ENCODE measurements at regions not wholly inside any gene's neighbourhood (a gene's known extent, or its start where the extent isn't known, plus 50 kb on each side); places are given as distances from the start of the nearest gene placed in this dataset.

- H3K9ac ChIP-seq (ENCODE audit: insufficient read depth, low read length) = no peak overlapping the region
- H4K20me1 ChIP-seq (ENCODE audit: control insufficient read depth, extremely low read depth, insufficient read depth, low read length) = no peaks in the 10 kb centered on the region
- no peaks in the 10 kb centered on the region for H3K27me3 ChIP-seq (ENCODE audit: control insufficient read depth, insufficient read depth, low read length)
- H3K79me2 ChIP-seq (ENCODE audit: control insufficient read depth, insufficient read depth, low read length) = no peaks in the 10 kb centered on the region
- no peak overlapping the region for H2AFZ ChIP-seq (ENCODE audit: low read length)
- H3K4me1 ChIP-seq (ENCODE audit: control insufficient read depth, extremely low read depth, insufficient read depth, low read length) = no peaks in the 10 kb centered on the region
- no peaks in the 10 kb centered on the region for H3K9me3 ChIP-seq (ENCODE audit: control insufficient read depth, insufficient read depth, low read depth, low read length)
- H3K4me3 ChIP-seq (replicated peaks in 1 of 4; ENCODE audit: control extremely low read depth in 1 of 4, insufficient read depth in 1 of 4, low read depth in 3 of 4, low read length in 4 of 4) = no peak overlapping the region
- no peak for DNase-seq (ENCODE audit: low read depth in 2 of 2)
- no peak overlapping the region for H3K4me2 ChIP-seq (ENCODE audit: extremely low read depth, insufficient read depth, low read length)
- H3K36me3 ChIP-seq (ENCODE audit: control insufficient read depth, insufficient read depth, low read length) = no peaks in the 10 kb centered on the region
- TF ChIP-seq CTCF (conservative IDR thresholded peaks at IDR 0.05 in 1 of 2, IDR thresholded peaks at IDR 0.05 in 1 of 2; ENCODE audit: low read depth in 1 of 2, low read length in 2 of 2) (no peak), EZH2 (IDR thresholded peaks at IDR 0.05; ENCODE audit: low read length, missing control alignments) (no peak)
- no peak overlapping the region for H3K27ac ChIP-seq (ENCODE audit: insufficient read depth, low read length)
These were observed 452.7 kb upstream of the CDH9 start for GRCh38 chr5:27491047-27491446.

DNA sequence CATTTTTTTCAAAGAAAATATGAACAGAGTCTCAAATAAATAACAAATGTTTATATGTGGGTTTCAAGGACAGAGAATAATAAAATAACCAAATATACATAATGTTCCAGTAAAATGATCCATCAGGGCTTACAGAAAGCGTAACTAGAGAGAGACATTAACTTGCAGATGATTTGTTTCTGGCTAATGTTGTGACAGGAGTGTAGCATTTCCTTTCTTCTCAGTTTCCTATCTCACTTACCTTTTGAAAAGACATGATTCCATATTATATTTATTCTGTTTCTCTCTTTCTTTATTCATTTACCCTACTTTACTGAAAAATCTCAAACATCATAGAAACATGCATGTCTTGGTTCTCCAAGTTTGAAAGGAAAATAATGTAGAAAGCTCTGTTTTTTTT lies 451.3 kb upstream of the CDH9 start:
- no peaks in the 10 kb centered on the region for H3K79me2 ChIP-seq (ENCODE audit: control insufficient read depth, insufficient read depth, low read length)
- H3K4me1 ChIP-seq (ENCODE audit: control insufficient read depth, extremely low read depth, insufficient read depth, low read length) = no peaks in the 10 kb centered on the region
- no peaks in the 10 kb centered on the region for H4K20me1 ChIP-seq (ENCODE audit: control insufficient read depth, extremely low read depth, insufficient read depth, low read length)
- H3K27ac ChIP-seq (ENCODE audit: insufficient read depth, low read length) = no peak overlapping the region
- no peaks in the 10 kb centered on the region for H3K27me3 ChIP-seq (ENCODE audit: control insufficient read depth, insufficient read depth, low read length)
- H3K36me3 ChIP-seq (ENCODE audit: control insufficient read depth, insufficient read depth, low read length) = no peaks in the 10 kb centered on the region
- no peak overlapping the region for H3K4me2 ChIP-seq (ENCODE audit: extremely low read depth, insufficient read depth, low read length)
- TF ChIP-seq CTCF (conservative IDR thresholded peaks at IDR 0.05 in 1 of 2, IDR thresholded peaks at IDR 0.05 in 1 of 2; ENCODE audit: low read depth in 1 of 2, low read length in 2 of 2) = no peak
- no peak for TF ChIP-seq EZH2 (IDR thresholded peaks at IDR 0.05; ENCODE audit: low read length, missing control alignments)
- H3K4me3 ChIP-seq (replicated peaks in 1 of 4; ENCODE audit: control extremely low read depth in 1 of 4, insufficient read depth in 1 of 4, low read depth in 3 of 4, low read length in 4 of 4) = no peak overlapping the region
- no peaks in the 10 kb centered on the region for H3K9me3 ChIP-seq (ENCODE audit: control insufficient read depth, insufficient read depth, low read depth, low read length)
- H2AFZ ChIP-seq (ENCODE audit: low read length) = no peak overlapping the region
- no peak overlapping the region for H3K9ac ChIP-seq (ENCODE audit: insufficient read depth, low read length)
- DNase-seq (ENCODE audit: low read depth in 2 of 2) = no peak

DNA sequence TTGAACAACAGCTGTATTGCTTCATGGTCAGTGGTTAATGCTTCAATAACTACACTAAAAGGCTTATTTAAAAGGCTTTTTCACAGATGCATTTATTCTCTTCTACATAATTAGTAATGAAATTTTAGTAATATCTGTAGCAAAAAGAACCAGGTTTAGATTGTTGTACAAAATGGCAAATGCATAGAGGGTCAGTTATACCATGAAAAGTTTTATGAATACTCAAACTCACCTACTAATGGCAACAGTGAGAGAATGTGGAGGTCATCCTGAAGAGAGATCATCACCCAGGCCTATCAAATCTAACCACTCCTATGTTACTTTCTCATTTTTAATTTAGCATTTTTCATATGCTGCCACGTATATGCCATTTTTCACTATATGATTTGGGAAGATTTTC lies 444.3 kb upstream of the CDH9 start:
- DNase-seq (ENCODE audit: low read depth in 2 of 2) = no peak
- H4K20me1 ChIP-seq (ENCODE audit: control insufficient read depth, extremely low read depth, insufficient read depth, low read length) = no peaks in the 10 kb centered on the region
- no peaks in the 10 kb centered on the region for H3K9me3 ChIP-seq (ENCODE audit: control insufficient read depth, insufficient read depth, low read depth, low read length)
- no peaks in the 10 kb centered on the region for H3K4me1 ChIP-seq (ENCODE audit: control insufficient read depth, extremely low read depth, insufficient read depth, low read length)
- H3K4me3 ChIP-seq (replicated peaks in 1 of 4; ENCODE audit: control extremely low read depth in 1 of 4, insufficient read depth in 1 of 4, low read depth in 3 of 4, low read length in 4 of 4) = no peak overlapping the region
- H3K9ac ChIP-seq (ENCODE audit: insufficient read depth, low read length) = no peak overlapping the region
- H3K27ac ChIP-seq (ENCODE audit: insufficient read depth, low read length) = no peak overlapping the region
- no peaks in the 10 kb centered on the region for H3K27me3 ChIP-seq (ENCODE audit: control insufficient read depth, insufficient read depth, low read length)
- H2AFZ ChIP-seq (ENCODE audit: low read length) = no peak overlapping the region
- TF ChIP-seq CTCF (conservative IDR thresholded peaks at IDR 0.05 in 1 of 2, IDR thresholded peaks at IDR 0.05 in 1 of 2; ENCODE audit: low read depth in 1 of 2, low read length in 2 of 2) (no peak), EZH2 (IDR thresholded peaks at IDR 0.05; ENCODE audit: low read length, missing control alignments) (no peak)
- no peak overlapping the region for H3K4me2 ChIP-seq (ENCODE audit: extremely low read depth, insufficient read depth, low read length)
- no peaks in the 10 kb centered on the region for H3K79me2 ChIP-seq (ENCODE audit: control insufficient read depth, insufficient read depth, low read length)
- no peaks in the 10 kb centered on the region for H3K36me3 ChIP-seq (ENCODE audit: control insufficient read depth, insufficient read depth, low read length)

Measured in fibroblast of lung (primary cell).